ENCODE measurements at regions not wholly inside any gene's neighbourhood (a gene's known extent, or its start where the extent isn't known, plus 50 kb on each side); places are given as distances from the start of the nearest gene placed in this dataset.

DNA sequence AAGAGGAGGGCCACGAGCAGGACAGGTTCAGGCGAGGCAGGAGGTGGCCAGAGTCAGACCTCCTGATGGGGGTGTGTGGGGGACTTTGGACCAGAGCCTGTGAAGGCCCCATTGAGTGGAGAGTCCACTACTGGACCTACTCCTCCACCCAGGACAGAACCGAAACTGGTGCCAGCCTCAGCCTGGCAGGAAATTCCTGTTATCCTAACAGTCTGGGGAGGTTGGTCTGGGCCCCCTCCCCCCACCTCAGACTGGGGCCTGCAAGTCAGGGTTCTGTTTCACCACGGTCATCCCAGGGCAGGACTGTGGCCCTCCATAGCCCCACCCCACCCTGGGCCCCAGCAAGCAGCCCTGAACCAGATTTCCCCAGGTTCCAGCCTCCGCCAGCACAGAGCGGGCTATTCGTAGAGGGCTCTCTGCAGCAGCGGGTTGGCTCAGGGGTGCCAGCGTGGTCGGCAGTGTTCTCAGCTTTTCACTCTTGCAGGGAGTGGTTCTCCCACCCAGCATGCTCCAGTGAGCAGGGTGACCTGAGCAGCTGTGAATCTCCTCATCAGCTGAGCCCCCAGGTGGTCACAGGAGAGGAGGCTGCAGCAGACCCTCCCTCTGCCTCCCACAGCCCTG lies 217.3 kb downstream of the TBC1D2B start:
- TF ChIP-seq CTCF (conservative IDR thresholded peaks at IDR 0.05 in 1 of 2, IDR thresholded peaks at IDR 0.05 in 1 of 2; ENCODE audit: low read depth in 1 of 2, low read length in 2 of 2) (no peak), EZH2 (IDR thresholded peaks at IDR 0.05; ENCODE audit: low read length, missing control alignments) (no peak)
